Liver (tissue), 3 donors: ENCODE measurements at regions not wholly inside any gene's neighbourhood (a gene's known extent, or its start where the extent isn't known, plus 50 kb on each side); places are given as distances from the start of the nearest gene placed in this dataset.

Experiments
- FOXA1 ChIP-seq: IDR thresholded peaks from 2 replicates; pipeline ENCODE4 v1.6.1; 2016; ENCODE audit warnings: antibody characterized with exemption
- FOXA2 ChIP-seq: IDR thresholded peaks from 2 replicates; pipeline ENCODE4 v1.6.1; 2016; ENCODE audit warnings: antibody characterized with exemption
- GABPA ChIP-seq, 2 donors: IDR thresholded peaks in 1 of 2; conservative IDR thresholded peaks in 1 of 2; 2 replicates each; pipeline ENCODE4 v1.6.1; 2016; ENCODE audit warnings: antibody characterized with exemption in 2 of 2, mild to moderate bottlenecking in 1 of 2, moderate library complexity in 1 of 2
- JUND ChIP-seq, 2 donors: IDR thresholded peaks; 2 replicates each; pipeline ENCODE4 v1.6.1; 2016; ENCODE audit warnings: antibody characterized with exemption in 2 of 2
- NR2F2 ChIP-seq: IDR thresholded peaks from 2 replicates; pipeline ENCODE4 v1.6.1; 2016; ENCODE audit warnings: antibody characterized with exemption
- RAD21 ChIP-seq, 2 donors: IDR thresholded peaks; 2 replicates each; pipeline ENCODE4 v1.6.1; 2016; ENCODE audit warnings: antibody characterized with exemption in 2 of 2, mild to moderate bottlenecking in 2 of 2
- YY1 ChIP-seq: IDR thresholded peaks from 2 replicates; pipeline ENCODE4 v1.6.1; 2016; ENCODE audit warnings: antibody characterized with exemption, mild to moderate bottlenecking
- TF ChIP-seq, protein P1 (sequence below): IDR thresholded peaks from 2 replicates; pipeline ENCODE4 v1.6.1; 2016; ENCODE audit warnings: antibody characterized with exemption
- TF ChIP-seq, protein P2 (sequence below): fragments of 150-350 bp; IDR thresholded peaks from 2 replicates; pipeline ENCODE4 v1.5.1; 2017; ENCODE audit warnings: improper control_type of control experiment, low read depth, low read length; ENCODE audit not compliant: missing input control
- TF ChIP-seq, protein P3 (sequence below): IDR thresholded peaks from 2 replicates; pipeline ENCODE4 v1.6.1; 2016; ENCODE audit warnings: antibody characterized with exemption
- donor health status: healthy.
- donor health status: healthy.

DNA sequence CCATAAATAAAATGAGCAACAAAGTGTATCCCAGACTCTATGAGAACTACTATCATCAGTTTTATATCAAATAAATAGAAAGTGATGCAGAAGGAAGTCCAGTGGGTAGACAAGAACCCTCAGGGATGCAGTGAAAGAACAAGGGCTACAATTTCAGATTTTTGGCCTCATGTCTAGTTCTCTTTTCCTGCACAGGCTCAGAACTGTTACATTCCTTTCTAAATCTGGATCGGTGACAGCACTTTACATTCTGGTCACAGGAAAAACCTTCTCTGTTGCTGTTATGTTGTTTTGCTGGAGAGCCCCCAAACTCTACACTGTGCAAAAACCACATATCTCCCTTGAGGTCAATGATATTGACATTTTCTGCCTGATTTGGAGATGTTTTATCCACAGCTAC, 108.8 kb upstream of the ANO5 start:
- TF ChIP-seq, protein P1, sequence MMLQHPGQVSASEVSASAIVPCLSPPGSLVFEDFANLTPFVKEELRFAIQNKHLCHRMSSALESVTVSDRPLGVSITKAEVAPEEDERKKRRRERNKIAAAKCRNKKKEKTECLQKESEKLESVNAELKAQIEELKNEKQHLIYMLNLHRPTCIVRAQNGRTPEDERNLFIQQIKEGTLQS = no peak
- TF ChIP-seq GABPA (IDR thresholded peaks at IDR 0.05 in 1 of 2, conservative IDR thresholded peaks at IDR 0.05 in 1 of 2) = no peak
- TF ChIP-seq, protein P2, sequence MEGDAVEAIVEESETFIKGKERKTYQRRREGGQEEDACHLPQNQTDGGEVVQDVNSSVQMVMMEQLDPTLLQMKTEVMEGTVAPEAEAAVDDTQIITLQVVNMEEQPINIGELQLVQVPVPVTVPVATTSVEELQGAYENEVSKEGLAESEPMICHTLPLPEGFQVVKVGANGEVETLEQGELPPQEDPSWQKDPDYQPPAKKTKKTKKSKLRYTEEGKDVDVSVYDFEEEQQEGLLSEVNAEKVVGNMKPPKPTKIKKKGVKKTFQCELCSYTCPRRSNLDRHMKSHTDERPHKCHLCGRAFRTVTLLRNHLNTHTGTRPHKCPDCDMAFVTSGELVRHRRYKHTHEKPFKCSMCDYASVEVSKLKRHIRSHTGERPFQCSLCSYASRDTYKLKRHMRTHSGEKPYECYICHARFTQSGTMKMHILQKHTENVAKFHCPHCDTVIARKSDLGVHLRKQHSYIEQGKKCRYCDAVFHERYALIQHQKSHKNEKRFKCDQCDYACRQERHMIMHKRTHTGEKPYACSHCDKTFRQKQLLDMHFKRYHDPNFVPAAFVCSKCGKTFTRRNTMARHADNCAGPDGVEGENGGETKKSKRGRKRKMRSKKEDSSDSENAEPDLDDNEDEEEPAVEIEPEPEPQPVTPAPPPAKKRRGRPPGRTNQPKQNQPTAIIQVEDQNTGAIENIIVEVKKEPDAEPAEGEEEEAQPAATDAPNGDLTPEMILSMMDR = no peak
- no peak for TF ChIP-seq NR2F2
- TF ChIP-seq FOXA2 = no peak
- TF ChIP-seq JUND (IDR thresholded peaks at IDR 0.05) = no peak
- TF ChIP-seq, protein P3, sequence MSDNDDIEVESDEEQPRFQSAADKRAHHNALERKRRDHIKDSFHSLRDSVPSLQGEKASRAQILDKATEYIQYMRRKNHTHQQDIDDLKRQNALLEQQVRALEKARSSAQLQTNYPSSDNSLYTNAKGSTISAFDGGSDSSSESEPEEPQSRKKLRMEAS = no peak
- TF ChIP-seq RAD21 (IDR thresholded peaks at IDR 0.05) = no peak
- no peak for TF ChIP-seq FOXA1
- no peak for TF ChIP-seq YY1
